ENCODE measurements at regions not wholly inside any gene's neighbourhood (a gene's known extent, or its start where the extent isn't known, plus 50 kb on each side); places are given as distances from the start of the nearest gene placed in this dataset.

- no peak for DNase-seq
- H3K9me3 Mint-ChIP-seq (ENCODE audit: unreplicated experiment) = peaks cover 4% of the 10 kb centered on the region
- no peaks in the 10 kb centered on the region for H3K27me3 Mint-ChIP-seq (ENCODE audit: unreplicated experiment)
- H3K36me3 Mint-ChIP-seq (ENCODE audit: unreplicated experiment) = no peaks in the 10 kb centered on the region
- no peak overlapping the region for H3K4me3 Mint-ChIP-seq (ENCODE audit: unreplicated experiment)
- no peak overlapping the region for H3K27ac Mint-ChIP-seq (ENCODE audit: unreplicated experiment)
- TF ChIP-seq, protein P1, sequence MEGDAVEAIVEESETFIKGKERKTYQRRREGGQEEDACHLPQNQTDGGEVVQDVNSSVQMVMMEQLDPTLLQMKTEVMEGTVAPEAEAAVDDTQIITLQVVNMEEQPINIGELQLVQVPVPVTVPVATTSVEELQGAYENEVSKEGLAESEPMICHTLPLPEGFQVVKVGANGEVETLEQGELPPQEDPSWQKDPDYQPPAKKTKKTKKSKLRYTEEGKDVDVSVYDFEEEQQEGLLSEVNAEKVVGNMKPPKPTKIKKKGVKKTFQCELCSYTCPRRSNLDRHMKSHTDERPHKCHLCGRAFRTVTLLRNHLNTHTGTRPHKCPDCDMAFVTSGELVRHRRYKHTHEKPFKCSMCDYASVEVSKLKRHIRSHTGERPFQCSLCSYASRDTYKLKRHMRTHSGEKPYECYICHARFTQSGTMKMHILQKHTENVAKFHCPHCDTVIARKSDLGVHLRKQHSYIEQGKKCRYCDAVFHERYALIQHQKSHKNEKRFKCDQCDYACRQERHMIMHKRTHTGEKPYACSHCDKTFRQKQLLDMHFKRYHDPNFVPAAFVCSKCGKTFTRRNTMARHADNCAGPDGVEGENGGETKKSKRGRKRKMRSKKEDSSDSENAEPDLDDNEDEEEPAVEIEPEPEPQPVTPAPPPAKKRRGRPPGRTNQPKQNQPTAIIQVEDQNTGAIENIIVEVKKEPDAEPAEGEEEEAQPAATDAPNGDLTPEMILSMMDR (IDR thresholded peaks at IDR 0.05; ENCODE audit: partially characterized antibody, unreplicated experiment) = no peak
- H3K4me1 Mint-ChIP-seq (ENCODE audit: low read depth, unreplicated experiment) = no peaks in the 10 kb centered on the region
Measured at GRCh38 chr10:8369666-8370065, 315.2 kb downstream of the GATA3 start.

GRCh38 chr10:8374334-8374733, 319.8 kb downstream of the GATA3 start:
- Mint-ChIP-seq H3K4me3 (ENCODE audit: unreplicated experiment) (no peak overlapping the region), H3K4me1 (ENCODE audit: low read depth, unreplicated experiment) (peaks cover 11% of the 10 kb centered on the region), H3K36me3 (ENCODE audit: unreplicated experiment) (no peaks in the 10 kb centered on the region), H3K9me3 (ENCODE audit: unreplicated experiment) (peaks cover 2% of the 10 kb centered on the region), H3K27ac (ENCODE audit: unreplicated experiment) (no peak overlapping the region), H3K27me3 (ENCODE audit: unreplicated experiment) (no peaks in the 10 kb centered on the region)
- TF ChIP-seq, protein P1 (IDR thresholded peaks at IDR 0.05; ENCODE audit: partially characterized antibody, unreplicated experiment) = no peak
- DNase-seq = no peak

DNA sequence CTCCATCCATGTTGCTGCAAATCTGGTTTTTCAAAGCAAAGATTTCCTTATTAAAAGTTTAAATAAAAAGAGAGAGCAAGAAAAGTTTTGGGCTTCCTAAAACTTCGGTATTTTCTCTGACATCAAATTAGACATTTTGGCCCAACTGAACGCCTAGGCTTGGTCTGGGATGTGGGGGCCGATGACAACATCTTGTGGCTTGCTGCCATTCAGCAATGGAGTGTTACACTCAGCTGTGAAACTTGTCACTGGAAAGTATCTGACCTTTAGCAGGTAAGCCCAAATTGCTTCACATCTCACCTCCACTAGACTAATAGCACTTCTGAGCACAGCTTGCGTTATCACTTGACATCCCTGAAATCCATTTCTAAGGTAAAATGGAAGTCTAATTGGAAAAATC, 320.6 kb downstream of the GATA3 start:
- no peaks in the 10 kb centered on the region for H3K27me3 Mint-ChIP-seq (ENCODE audit: unreplicated experiment)
- H3K4me1 Mint-ChIP-seq (ENCODE audit: low read depth, unreplicated experiment) = peaks cover 14% of the 10 kb centered on the region
- H3K9me3 Mint-ChIP-seq (ENCODE audit: unreplicated experiment) = peaks cover 2% of the 10 kb centered on the region
- no peak for DNase-seq
- no peak overlapping the region for H3K4me3 Mint-ChIP-seq (ENCODE audit: unreplicated experiment)
- H3K27ac Mint-ChIP-seq (ENCODE audit: unreplicated experiment) = no peak overlapping the region
- TF ChIP-seq, protein P1 (IDR thresholded peaks at IDR 0.05; ENCODE audit: partially characterized antibody, unreplicated experiment) = no peak
- H3K36me3 Mint-ChIP-seq (ENCODE audit: unreplicated experiment) = no peaks in the 10 kb centered on the region

- no peak overlapping the region for H3K4me3 Mint-ChIP-seq (ENCODE audit: unreplicated experiment)
- no peaks in the 10 kb centered on the region for H3K9me3 Mint-ChIP-seq (ENCODE audit: unreplicated experiment)
- TF ChIP-seq, protein P1 (IDR thresholded peaks at IDR 0.05; ENCODE audit: partially characterized antibody, unreplicated experiment) = no peak
- H3K4me1 Mint-ChIP-seq (ENCODE audit: low read depth, unreplicated experiment) = peaks cover 22% of the 10 kb centered on the region
- H3K36me3 Mint-ChIP-seq (ENCODE audit: unreplicated experiment) = no peaks in the 10 kb centered on the region
- no peak for DNase-seq
- H3K27me3 Mint-ChIP-seq (ENCODE audit: unreplicated experiment) = no peaks in the 10 kb centered on the region
- H3K27ac Mint-ChIP-seq (ENCODE audit: unreplicated experiment) = no peak overlapping the region
Measured at GRCh38 chr10:8378198-8378983, 323.9 kb downstream of the GATA3 start.
